Endothelial cell of umbilical vein (primary cell): ENCODE measurements at regions not wholly inside any gene's neighbourhood (a gene's known extent, or its start where the extent isn't known, plus 50 kb on each side); places are given as distances from the start of the nearest gene placed in this dataset.

ENCODE experiments used
- BruUV-seq: library from RNA; stranded (reverse); fragments of 400-500 nt; replicated peaks from 2 replicates; lab custom pipeline; 2021; lab: Mats Ljungman, UMichigan
- CTCF ChIA-PET: fragments of 300-600, 350-600 bp; sonication (Branson Sonifier 250); formaldehyde crosslinking; loops from one replicate; lab custom pipeline; 2021; ENCODE audit warnings: antibody characterized with exemption, inconsistent platforms; lab: Charles Lee
- POLR2A ChIA-PET: fragments of 300-600, 350-600 bp; sonication (Branson Sonifier 250); formaldehyde crosslinking; loops from one replicate; lab custom pipeline; 2021; ENCODE audit warnings: antibody characterized with exemption, inconsistent platforms; lab: Charles Lee
- DNase-seq: peaks from one replicate; pipeline ENCODE4 v3.0.0-alpha.2; 2011; ENCODE audit warnings: low read depth, low spot score
- FAIRE-seq: peaks from 2 replicates; lab custom pipeline; 2011; peaks lifted over from hg19 to GRCh38; lab: Jason Lieb, UNC
- H2AFZ ChIP-seq: 2 replicates; pipeline ENCODE4 v1.6.0; 2012; ENCODE audit warnings: low read depth, low read length, control low read depth, inconsistent platforms
- H3K27ac ChIP-seq: 2 replicates; pipeline ENCODE4 v1.5.1; 2011; ENCODE audit warnings: low read depth, mild to moderate bottlenecking, control low read depth, low read length, moderate library complexity; ENCODE audit not compliant: insufficient read depth
- H3K27me3 ChIP-seq, 2 experiments: 2 replicates each; pipeline versions ENCODE4 v1.6.0 to v1.6.1; 2011; ENCODE audit warnings: low read length in 2 of 2, mixed read lengths in 1 of 2; ENCODE audit not compliant: control insufficient read depth in 2 of 2, insufficient read depth in 2 of 2
- H3K36me3 ChIP-seq, 2 experiments: 2 replicates in 1 of 2; 3 replicates in 1 of 2; pipeline ENCODE4 v1.5.1; 2011; ENCODE audit warnings: low read length in 2 of 2, mild to moderate bottlenecking in 1 of 2, moderate library complexity in 1 of 2; ENCODE audit not compliant: control insufficient read depth in 2 of 2, insufficient read depth in 2 of 2; ENCODE audit errors: extremely low read depth in 1 of 2
- H3K4me1 ChIP-seq: 3 replicates; pipeline ENCODE4 v1.5.1; 2011; ENCODE audit warnings: mild to moderate bottlenecking, low read length; ENCODE audit not compliant: control insufficient read depth, insufficient read depth; ENCODE audit errors: extremely low read depth
- H3K4me2 ChIP-seq: 2 replicates; pipeline ENCODE4 v1.6.1; 2011; ENCODE audit warnings: low read length, control low read depth, mixed read lengths; ENCODE audit not compliant: insufficient read depth
- H3K4me3 ChIP-seq, 3 experiments: fragments of 200-600 bp in 1 of 3; sonication (generic), shearing (Covaris generic) in 1 of 3; replicated peaks in 1 of 3; 2 replicates each; pipeline ENCODE4 v1.5.1; 2011 to 2016; ENCODE audit warnings: control low read depth in 3 of 3, low read length in 3 of 3, mild to moderate bottlenecking in 2 of 3, inconsistent platforms in 1 of 3, low read depth in 1 of 3, moderate library complexity in 1 of 3; ENCODE audit not compliant: insufficient read depth in 1 of 3
- H3K79me2 ChIP-seq: 2 replicates; pipeline ENCODE4 v1.6.0; 2012; ENCODE audit warnings: low read length, inconsistent platforms; ENCODE audit not compliant: control insufficient read depth, insufficient read depth
- H3K9ac ChIP-seq: replicated peaks from 2 replicates; pipeline ENCODE3; 2011; ENCODE audit warnings: low read length, control low read depth; ENCODE audit not compliant: insufficient read depth; ENCODE audit errors: extremely low read depth
- H3K9me1 ChIP-seq: replicated peaks from 3 replicates; pipeline ENCODE4 v1.6.0; 2011; ENCODE audit warnings: mild to moderate bottlenecking, low read length; ENCODE audit not compliant: control insufficient read depth, insufficient read depth; ENCODE audit errors: extremely low read depth
- H3K9me3 ChIP-seq: replicated peaks from 2 replicates; pipeline ENCODE4 v1.5.1; 2012; ENCODE audit warnings: low read length, inconsistent platforms; ENCODE audit not compliant: control insufficient read depth, insufficient read depth
- H4K20me1 ChIP-seq: replicated peaks from 2 replicates; pipeline ENCODE3; 2011; ENCODE audit warnings: mild to moderate bottlenecking, low read length; ENCODE audit not compliant: control insufficient read depth, insufficient read depth; ENCODE audit errors: extremely low read depth
- CTCF ChIP-seq, 2 donors: IDR thresholded peaks; 1 replicate in 1 of 2; 2 replicates in 1 of 2; pipeline ENCODE4 v1.5.1; 2011; ENCODE audit warnings: low read length in 2 of 2, mild to moderate bottlenecking in 2 of 2, moderate library complexity in 2 of 2, control low read depth in 1 of 2, inconsistent platforms in 1 of 2, low read depth in 1 of 2; ENCODE audit not compliant: insufficient read depth in 1 of 2; ENCODE audit errors: extremely low read depth in 1 of 2
- EZH2 ChIP-seq: IDR thresholded peaks from 2 replicates; pipeline ENCODE4 v1.6.1; 2012; ENCODE audit warnings: borderline replicate concordance, low read depth, mild to moderate bottlenecking, moderate library complexity, low read length, inconsistent platforms; ENCODE audit not compliant: severe bottlenecking
- FOS ChIP-seq: IDR thresholded peaks from 2 replicates; pipeline ENCODE4 v1.6.1; 2011; ENCODE audit warnings: mild to moderate bottlenecking, low read length, moderate library complexity, borderline replicate concordance; ENCODE audit not compliant: insufficient read depth
- GATA2 ChIP-seq: IDR thresholded peaks from 2 replicates; pipeline ENCODE4 v1.7.0; 2011; ENCODE audit warnings: low read depth, mild to moderate bottlenecking, moderate library complexity, mixed read lengths, low read length; ENCODE audit not compliant: insufficient read length, insufficient read depth
- JUN ChIP-seq: IDR thresholded peaks from 2 replicates; pipeline ENCODE4 v1.6.1; 2011; ENCODE audit warnings: borderline replicate concordance, low read depth; ENCODE audit not compliant: insufficient read length, insufficient read depth
- MAX ChIP-seq: IDR thresholded peaks from 2 replicates; pipeline ENCODE4 v1.6.1; 2011; ENCODE audit not compliant: insufficient read depth, insufficient read length
- MYC ChIP-seq: IDR thresholded peaks from one replicate; pipeline ENCODE4 v1.6.1; 2011; ENCODE audit warnings: mild to moderate bottlenecking, low read depth, low read length
- POLR2A ChIP-seq: IDR thresholded peaks from 2 replicates; pipeline ENCODE4 v1.6.1; 2012; ENCODE audit warnings: low read depth, mild to moderate bottlenecking, control low read depth, low read length
- POLR2AphosphoS5 ChIP-seq: IDR thresholded peaks from 2 replicates; pipeline ENCODE4 v1.6.1; 2012; ENCODE audit warnings: low read depth, mild to moderate bottlenecking, control low read depth, low read length, moderate library complexity; ENCODE audit not compliant: insufficient read depth
- dilution Hi-C: fragments of 300-500 bp; cut with MboI; formaldehyde crosslinking; loops from one replicate; pipeline ENCODE4 v1.15.0; 2019; ENCODE audit warnings: low sequenced_read_pairs; ENCODE audit not compliant: extremely low pct_ligation_motif_present
- intact Hi-C: fragments of 100-400 bp; cut with micrococcal nuclease; formaldehyde crosslinking; loops from one replicate; pipeline ENCODE4 v1.10.0; 2022

GRCh38 chr6:140360651-140361050, 986.2 kb upstream of the CITED2 start:
- no peak for FAIRE-seq
- no peaks in the 10 kb centered on the region for H3K27me3 ChIP-seq
- no peaks in the 10 kb centered on the region for H4K20me1 ChIP-seq
- H3K4me2 ChIP-seq: no peak overlapping the region
- BruUV-seq: no TSS peak
- H2AFZ ChIP-seq: no peak overlapping the region
- POLR2A ChIA-PET: no interaction called here
- DNase-seq: no peak
- no peaks in the 10 kb centered on the region for H3K9me3 ChIP-seq
- CTCF ChIA-PET: no interaction called here
- no peaks in the 10 kb centered on the region for H3K36me3 ChIP-seq
- H3K9ac ChIP-seq: no peak overlapping the region
- no peaks in the 10 kb centered on the region for H3K9me1 ChIP-seq
- no peaks in the 10 kb centered on the region for H3K4me1 ChIP-seq
- intact Hi-C loops (no loop called here), dilution Hi-C loops (no loop called here)
- no peak overlapping the region for H3K4me3 ChIP-seq
- no peaks in the 10 kb centered on the region for H3K79me2 ChIP-seq
- TF ChIP-seq POLR2AphosphoS5: no peak
- H3K27ac ChIP-seq: no peak overlapping the region

- no peak overlapping the region for H3K4me2 ChIP-seq
- no peaks in the 10 kb centered on the region for H3K79me2 ChIP-seq
- H3K9ac ChIP-seq: no peak overlapping the region
- H3K27me3 ChIP-seq: no peaks in the 10 kb centered on the region
- intact Hi-C loops (no loop called here), dilution Hi-C loops (no loop called here)
- no peak overlapping the region for H3K27ac ChIP-seq
- DNase-seq (no peak), FAIRE-seq (no peak)
- ChIA-PET POLR2A (no interaction called here), CTCF (no interaction called here)
- no peak overlapping the region for H2AFZ ChIP-seq
- TF ChIP-seq MYC: no peak
- TF ChIP-seq CTCF (IDR thresholded peaks at IDR 0.05; ENCODE audit: extremely low read depth in 1 of 2, insufficient read depth in 1 of 2, low read depth in 1 of 2, low read length in 2 of 2): no peak
- TF ChIP-seq MAX: no peak
- no peak for TF ChIP-seq POLR2A
- TF ChIP-seq GATA2: no peak
- TF ChIP-seq FOS: no peak
- TF ChIP-seq JUN: no peak
- TF ChIP-seq EZH2: no peak
- TF ChIP-seq POLR2AphosphoS5: no peak
- H3K9me1 ChIP-seq: no peaks in the 10 kb centered on the region
- no TSS peak for BruUV-seq
- H3K4me3 ChIP-seq: no peak overlapping the region
- H4K20me1 ChIP-seq: no peaks in the 10 kb centered on the region
- H3K36me3 ChIP-seq: no peaks in the 10 kb centered on the region
- no peaks in the 10 kb centered on the region for H3K4me1 ChIP-seq
- H3K9me3 ChIP-seq: no peaks in the 10 kb centered on the region
Observed at GRCh38 chr6:140355476-140355875, 981.0 kb upstream of the CITED2 start.
